OCI-LY1 (cell line): ENCODE measurements at regions not wholly inside any gene's neighbourhood (a gene's known extent, or its start where the extent isn't known, plus 50 kb on each side); places are given as distances from the start of the nearest gene placed in this dataset.

Experiments used
- H2AFZ ChIP-seq: fragments of 200-600 bp; sonication (generic), shearing (Covaris generic); 2 replicates; pipeline ENCODE4 v1.6.0; 2014; ENCODE audit warnings: antibody characterized with exemption, mild to moderate bottlenecking, low read length
- H3F3A ChIP-seq: fragments of 200-600 bp; sonication (generic), shearing (Covaris generic); 2 replicates; pipeline ENCODE4 v1.6.0; 2014; ENCODE audit warnings: mild to moderate bottlenecking, antibody characterized with exemption, low read length, moderate library complexity; ENCODE audit not compliant: insufficient read depth
- H3K27ac ChIP-seq: fragments of 200-600 bp; sonication (generic); 2 replicates; pipeline ENCODE4 v1.5.1; 2014; ENCODE audit warnings: low read length, mixed run types, mild to moderate bottlenecking, low read depth; ENCODE audit not compliant: poor library complexity, severe bottlenecking
- H3K27me3 ChIP-seq: fragments of 200-600 bp; sonication (generic); 2 replicates; pipeline ENCODE4 v1.6.0; 2014; ENCODE audit warnings: antibody characterized with exemption, mild to moderate bottlenecking, low read length, moderate library complexity; ENCODE audit not compliant: insufficient read depth
- H3K36me3 ChIP-seq: fragments of 200-600 bp; sonication (generic); 2 replicates; pipeline ENCODE4 v1.6.1; 2014; ENCODE audit warnings: mild to moderate bottlenecking, antibody characterized with exemption, low read length, moderate library complexity, mixed read lengths; ENCODE audit not compliant: insufficient read depth
- H3K4me1 ChIP-seq: fragments of 200-600 bp; sonication (generic); 2 replicates; pipeline ENCODE4 v1.5.1; 2014; ENCODE audit warnings: mild to moderate bottlenecking, low read length, moderate library complexity; ENCODE audit not compliant: insufficient read depth, severe bottlenecking
- H3K4me2 ChIP-seq: fragments of 200-600 bp; sonication (generic), shearing (Covaris generic); 2 replicates; pipeline ENCODE4 v1.6.1; 2014; ENCODE audit warnings: low read length
- H3K4me3 ChIP-seq: fragments of 200-600 bp; sonication (generic); 2 replicates; pipeline ENCODE4 v1.5.1; 2014; ENCODE audit warnings: low read length, low read depth, mild to moderate bottlenecking, mixed read lengths; ENCODE audit not compliant: poor library complexity, severe bottlenecking
- H3K79me2 ChIP-seq: fragments of 200-600 bp; shearing (Covaris generic); 2 replicates; pipeline ENCODE4 v1.6.1; 2016; ENCODE audit warnings: mixed run types, low read length, mixed read lengths; ENCODE audit not compliant: insufficient read depth
- H3K9ac ChIP-seq: fragments of 200-600 bp; sonication (generic), shearing (Covaris generic); 2 replicates; pipeline ENCODE4 v1.6.1; 2014; ENCODE audit warnings: mild to moderate bottlenecking, low read length, mixed read lengths
- H3K9me2 ChIP-seq: fragments of 200-600 bp; sonication (generic), shearing (Covaris generic); 2 replicates; pipeline ENCODE4 v1.6.1; 2014; ENCODE audit warnings: low read depth, mild to moderate bottlenecking, low read length, mixed read lengths
- H3K9me3 ChIP-seq: fragments of 200-600 bp; shearing (Covaris generic); 2 replicates; pipeline ENCODE4 v1.6.1; 2014; ENCODE audit warnings: low read length, mixed read lengths
- H4K20me1 ChIP-seq: fragments of 200-600 bp; sonication (generic), shearing (Covaris generic); 2 replicates; pipeline ENCODE4 v1.6.0; 2016; ENCODE audit warnings: mild to moderate bottlenecking, low read length; ENCODE audit not compliant: insufficient read depth
- EZH2 ChIP-seq: fragments of 200-600 bp; sonication (generic), shearing (Covaris generic); IDR thresholded peaks from 2 replicates; pipeline ENCODE4 v1.8.0; 2017; ENCODE audit warnings: borderline replicate concordance, mixed run types, mild to moderate bottlenecking, antibody characterized with exemption, low read length, moderate library complexity, mixed read lengths
- TF ChIP-seq, protein P1 (sequence below): fragments of 200-600 bp; sonication (generic), shearing (Covaris generic); IDR thresholded peaks from 2 replicates; pipeline ENCODE4 v1.5.1; 2017; ENCODE audit warnings: mild to moderate bottlenecking, antibody characterized with exemption, low read length, moderate library complexity, mixed read lengths

DNA sequence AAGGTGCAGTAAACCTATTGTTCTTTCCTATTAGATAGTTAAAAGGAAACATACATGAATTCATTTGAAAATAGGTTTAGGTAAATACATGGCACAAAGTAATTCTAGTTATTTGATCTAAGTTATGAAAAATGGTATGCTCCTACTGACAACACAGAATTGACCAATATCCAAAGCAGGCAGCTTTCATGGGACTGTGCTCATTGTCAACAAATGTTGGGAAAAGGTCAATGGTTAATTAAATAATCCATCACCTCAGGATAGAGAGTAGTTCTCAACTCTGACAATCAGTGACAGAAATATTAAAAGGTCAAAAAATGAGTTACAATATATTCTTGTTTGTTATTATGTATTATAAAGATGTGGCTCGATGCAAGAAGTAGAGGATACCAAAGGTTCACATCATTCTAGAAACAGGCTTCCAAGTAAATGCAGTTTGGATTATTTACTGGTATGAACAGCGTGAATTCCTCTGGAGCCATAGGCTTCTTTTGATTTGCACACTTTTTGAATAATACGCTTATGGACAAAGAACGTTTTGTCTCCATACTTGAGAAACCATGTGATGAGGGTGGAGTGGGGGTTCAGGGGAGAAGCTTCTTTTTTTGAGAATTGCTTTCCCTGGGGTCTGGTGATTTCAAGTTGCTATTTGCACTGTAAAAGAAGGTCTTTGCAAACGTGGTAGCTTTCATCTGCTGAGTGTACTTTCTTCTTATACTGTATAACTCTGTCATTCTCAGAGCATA lies 422.0 kb upstream of the ZEB2 start:
- no peaks in the 10 kb centered on the region for H3K9me3 ChIP-seq
- no peak overlapping the region for H3K27ac ChIP-seq
- TF ChIP-seq, protein P1, sequence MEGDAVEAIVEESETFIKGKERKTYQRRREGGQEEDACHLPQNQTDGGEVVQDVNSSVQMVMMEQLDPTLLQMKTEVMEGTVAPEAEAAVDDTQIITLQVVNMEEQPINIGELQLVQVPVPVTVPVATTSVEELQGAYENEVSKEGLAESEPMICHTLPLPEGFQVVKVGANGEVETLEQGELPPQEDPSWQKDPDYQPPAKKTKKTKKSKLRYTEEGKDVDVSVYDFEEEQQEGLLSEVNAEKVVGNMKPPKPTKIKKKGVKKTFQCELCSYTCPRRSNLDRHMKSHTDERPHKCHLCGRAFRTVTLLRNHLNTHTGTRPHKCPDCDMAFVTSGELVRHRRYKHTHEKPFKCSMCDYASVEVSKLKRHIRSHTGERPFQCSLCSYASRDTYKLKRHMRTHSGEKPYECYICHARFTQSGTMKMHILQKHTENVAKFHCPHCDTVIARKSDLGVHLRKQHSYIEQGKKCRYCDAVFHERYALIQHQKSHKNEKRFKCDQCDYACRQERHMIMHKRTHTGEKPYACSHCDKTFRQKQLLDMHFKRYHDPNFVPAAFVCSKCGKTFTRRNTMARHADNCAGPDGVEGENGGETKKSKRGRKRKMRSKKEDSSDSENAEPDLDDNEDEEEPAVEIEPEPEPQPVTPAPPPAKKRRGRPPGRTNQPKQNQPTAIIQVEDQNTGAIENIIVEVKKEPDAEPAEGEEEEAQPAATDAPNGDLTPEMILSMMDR = no peak
- no peak for TF ChIP-seq EZH2
- H2AFZ ChIP-seq = no peak overlapping the region
- no peak overlapping the region for H3K4me2 ChIP-seq
- no peaks in the 10 kb centered on the region for H3K36me3 ChIP-seq
- H4K20me1 ChIP-seq = no peaks in the 10 kb centered on the region
- peaks cover 5% of the 10 kb centered on the region for H3K4me1 ChIP-seq
- H3F3A ChIP-seq = no peaks in the 10 kb centered on the region
- no peaks in the 10 kb centered on the region for H3K27me3 ChIP-seq
- no peaks in the 10 kb centered on the region for H3K79me2 ChIP-seq
- H3K4me3 ChIP-seq = no peak overlapping the region
- H3K9me2 ChIP-seq = no peaks in the 10 kb centered on the region
- H3K9ac ChIP-seq = no peak overlapping the region

DNA sequence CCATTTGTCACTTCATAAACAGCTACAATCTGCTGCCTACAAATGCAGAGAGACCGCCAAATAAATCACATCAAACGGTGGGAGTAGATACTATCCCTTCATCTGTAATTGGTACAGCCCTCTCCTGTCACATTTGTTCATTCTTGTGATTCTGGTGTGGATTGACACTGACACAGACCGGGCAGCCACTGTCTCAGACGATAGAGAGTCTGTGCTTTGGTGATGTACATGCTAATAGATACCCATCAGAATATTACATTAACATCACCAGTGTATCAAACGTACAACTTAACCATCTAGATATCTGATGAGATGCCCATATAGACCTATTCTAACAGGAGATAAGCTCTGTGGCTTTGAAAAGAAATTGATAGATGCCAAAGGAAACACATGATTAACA lies 419.7 kb upstream of the ZEB2 start:
- H3K9me3 ChIP-seq = no peaks in the 10 kb centered on the region
- H3K79me2 ChIP-seq = no peaks in the 10 kb centered on the region
- H3K9ac ChIP-seq = no peak overlapping the region
- no peak overlapping the region for H3K4me3 ChIP-seq
- no peaks in the 10 kb centered on the region for H4K20me1 ChIP-seq
- H3K4me1 ChIP-seq = peaks cover 19% of the 10 kb centered on the region
- H3K9me2 ChIP-seq = no peaks in the 10 kb centered on the region
- H3F3A ChIP-seq = no peaks in the 10 kb centered on the region
- H3K27me3 ChIP-seq = no peaks in the 10 kb centered on the region
- H3K27ac ChIP-seq = no peak overlapping the region
- TF ChIP-seq EZH2 = no peak
- TF ChIP-seq, protein P1 = no peak
- no peak overlapping the region for H3K4me2 ChIP-seq
- H3K36me3 ChIP-seq = no peaks in the 10 kb centered on the region
- no peak overlapping the region for H2AFZ ChIP-seq

DNA sequence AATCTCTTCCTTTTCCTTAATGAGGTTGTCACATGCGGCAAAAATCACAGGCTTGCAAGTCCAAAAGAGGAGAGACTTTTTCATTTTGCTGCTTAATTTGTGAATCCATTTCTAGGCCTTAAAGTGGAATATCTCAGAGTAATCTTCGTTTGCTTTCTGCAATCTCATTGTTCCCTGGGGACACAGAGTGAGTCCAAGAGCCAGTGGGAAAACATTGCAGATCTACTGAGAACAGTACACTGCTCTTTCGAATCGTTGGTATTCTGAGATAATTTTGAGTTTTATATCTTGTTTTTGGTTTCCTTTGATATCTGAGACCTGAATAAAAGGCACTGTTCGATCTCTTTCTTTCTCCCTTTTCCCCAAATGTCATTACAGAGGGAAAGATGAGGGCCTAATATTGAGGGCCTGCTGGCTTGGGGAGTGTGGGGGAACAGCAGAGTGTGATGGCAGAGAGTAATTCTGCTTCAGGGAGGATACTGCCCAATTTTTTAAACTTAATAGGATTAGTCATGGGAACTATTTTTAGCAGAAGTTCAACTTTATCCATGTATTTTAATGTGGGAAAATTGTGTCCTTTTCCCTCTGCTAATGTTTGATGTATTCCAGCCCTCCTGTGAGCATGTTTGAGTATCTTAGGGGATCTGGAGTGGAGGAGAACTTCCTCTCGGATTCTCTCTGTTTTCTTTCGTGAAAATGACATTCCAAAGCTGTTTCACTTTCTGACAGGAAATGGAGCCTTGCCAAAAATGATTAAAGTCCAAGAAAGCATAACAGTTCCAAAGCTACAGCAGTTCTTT lies 418.2 kb upstream of the ZEB2 start:
- Histone ChIP-seq H2AFZ (no peak overlapping the region), H3K79me2 (no peaks in the 10 kb centered on the region), H4K20me1 (no peaks in the 10 kb centered on the region), H3F3A (no peaks in the 10 kb centered on the region), H3K27me3 (no peaks in the 10 kb centered on the region), H3K4me2 (no peak overlapping the region), H3K36me3 (no peaks in the 10 kb centered on the region), H3K4me3 (no peak overlapping the region), H3K27ac (no peak overlapping the region), H3K9ac (no peak overlapping the region), H3K9me3 (no peaks in the 10 kb centered on the region), H3K4me1 (peaks cover 29% of the 10 kb centered on the region), H3K9me2 (no peaks in the 10 kb centered on the region)
- no peak for TF ChIP-seq EZH2
- TF ChIP-seq, protein P1 = no peak
